Peyer's patch (tissue), 4 donors: ENCODE measurements at regions not wholly inside any gene's neighbourhood (a gene's known extent, or its start where the extent isn't known, plus 50 kb on each side); places are given as distances from the start of the nearest gene placed in this dataset.

Experiments
- DNase-seq, 3 donors: peaks; one replicate each; pipeline ENCODE4 v3.0.0-alpha.2; 2017 to 2019
- H3K27ac ChIP-seq, 4 donors: fragments of 200-600 bp; sonication (generic); one replicate each; pipeline ENCODE4 v1.5.1; 2016 to 2019
- H3K27me3 ChIP-seq, 2 donors: fragments of 200-600 bp; sonication (generic); one replicate each; pipeline ENCODE4 v1.5.1; 2019
- H3K36me3 ChIP-seq, 3 donors: fragments of 200-600 bp; sonication (generic); one replicate each; pipeline ENCODE4 v1.5.1; 2016 to 2019
- H3K4me1 ChIP-seq, 4 donors: fragments of 200-600 bp; sonication (generic); one replicate each; pipeline ENCODE4 v1.5.1; 2016 to 2019
- H3K4me3 ChIP-seq, 4 donors: fragments of 200-600 bp; sonication (generic); 1 replicate in 3 of 4; 2 replicates in 1 of 4; pipeline ENCODE4 v1.5.1; 2016 to 2019; ENCODE audit warnings: mild to moderate bottlenecking in 1 of 4
- H3K9me3 ChIP-seq, 4 donors: fragments of 200-600 bp; sonication (generic); one replicate each; pipeline ENCODE4 v1.5.1; 2016 to 2019; ENCODE audit warnings: mild to moderate bottlenecking in 1 of 4
- POLR2A ChIP-seq, 2 donors: fragments of 450-650 bp; IDR thresholded peaks; one replicate each; pipeline ENCODE4 v1.5.1; 2017; ENCODE audit warnings: antibody characterized with exemption in 2 of 2, mild to moderate bottlenecking in 2 of 2, moderate library complexity in 2 of 2
- TF ChIP-seq, protein P1 (sequence below), 6 experiments: fragments of 450-650 bp in 4 of 6; fragments of 200-600 bp in 2 of 6; sonication (generic) in 1 of 6; IDR thresholded peaks; one replicate each; pipeline ENCODE4 v1.5.1; 2017 to 2019; ENCODE audit warnings: antibody characterized with exemption in 6 of 6, mild to moderate bottlenecking in 3 of 6, moderate library complexity in 1 of 6

DNA sequence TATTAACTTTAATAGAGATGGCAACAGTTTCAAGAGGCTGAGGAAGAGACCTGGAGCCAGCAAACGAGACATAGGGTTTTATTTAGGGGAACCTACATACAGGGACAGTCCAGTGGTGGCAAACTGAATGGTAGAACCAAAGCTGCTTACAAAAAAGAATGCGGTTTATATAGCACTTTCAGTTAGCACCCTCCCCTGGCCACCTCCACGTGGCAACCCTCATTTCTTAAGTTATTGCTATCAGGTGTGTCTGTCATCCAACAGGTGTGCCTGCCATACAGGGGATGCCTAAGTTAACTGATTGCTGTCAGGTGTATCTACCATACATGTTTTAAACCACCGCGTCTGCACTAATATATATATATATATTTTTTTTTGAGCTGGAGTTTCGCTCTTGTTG lies 129.2 kb upstream of the DUSP10 start:
- no peak for DNase-seq
- H3K9me3 ChIP-seq: no peaks in the 10 kb centered on the region
- TF ChIP-seq, protein P1, sequence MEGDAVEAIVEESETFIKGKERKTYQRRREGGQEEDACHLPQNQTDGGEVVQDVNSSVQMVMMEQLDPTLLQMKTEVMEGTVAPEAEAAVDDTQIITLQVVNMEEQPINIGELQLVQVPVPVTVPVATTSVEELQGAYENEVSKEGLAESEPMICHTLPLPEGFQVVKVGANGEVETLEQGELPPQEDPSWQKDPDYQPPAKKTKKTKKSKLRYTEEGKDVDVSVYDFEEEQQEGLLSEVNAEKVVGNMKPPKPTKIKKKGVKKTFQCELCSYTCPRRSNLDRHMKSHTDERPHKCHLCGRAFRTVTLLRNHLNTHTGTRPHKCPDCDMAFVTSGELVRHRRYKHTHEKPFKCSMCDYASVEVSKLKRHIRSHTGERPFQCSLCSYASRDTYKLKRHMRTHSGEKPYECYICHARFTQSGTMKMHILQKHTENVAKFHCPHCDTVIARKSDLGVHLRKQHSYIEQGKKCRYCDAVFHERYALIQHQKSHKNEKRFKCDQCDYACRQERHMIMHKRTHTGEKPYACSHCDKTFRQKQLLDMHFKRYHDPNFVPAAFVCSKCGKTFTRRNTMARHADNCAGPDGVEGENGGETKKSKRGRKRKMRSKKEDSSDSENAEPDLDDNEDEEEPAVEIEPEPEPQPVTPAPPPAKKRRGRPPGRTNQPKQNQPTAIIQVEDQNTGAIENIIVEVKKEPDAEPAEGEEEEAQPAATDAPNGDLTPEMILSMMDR (IDR thresholded peaks at IDR 0.05): no peak
- no peak for TF ChIP-seq POLR2A (IDR thresholded peaks at IDR 0.05)

DNA sequence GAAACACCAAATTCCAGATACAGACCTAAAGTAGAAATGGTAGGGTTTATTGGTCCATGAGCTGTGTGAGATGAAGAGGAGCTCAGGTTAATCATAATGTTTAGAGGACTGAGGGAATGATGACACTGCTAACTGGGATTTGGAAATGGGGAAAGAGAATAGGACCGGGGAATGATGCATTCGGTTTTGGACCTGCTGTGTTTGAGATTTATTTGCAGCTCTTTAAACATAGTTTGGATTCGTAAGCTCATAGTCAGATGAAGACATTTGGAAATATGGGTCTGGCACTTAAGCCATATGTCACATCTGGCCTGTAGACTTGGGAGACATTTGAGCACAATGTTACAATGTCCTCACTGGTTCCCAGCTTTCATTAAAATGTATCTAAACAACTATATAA lies 127.9 kb upstream of the DUSP10 start:
- no peaks in the 10 kb centered on the region for H3K9me3 ChIP-seq
- H3K4me1 ChIP-seq: no peaks in the 10 kb centered on the region
- no peak overlapping the region for H3K4me3 ChIP-seq
- no peaks in the 10 kb centered on the region for H3K36me3 ChIP-seq
- H3K27me3 ChIP-seq: no peaks in the 10 kb centered on the region
- no peak for DNase-seq
- TF ChIP-seq, protein P1 (IDR thresholded peaks at IDR 0.05): no peak
- TF ChIP-seq POLR2A (IDR thresholded peaks at IDR 0.05): no peak
- H3K27ac ChIP-seq: no peak overlapping the region

More for the DNA sequence above, 129.2 kb upstream of the DUSP10 start:
- no peaks in the 10 kb centered on the region for H3K36me3 ChIP-seq
- no peak overlapping the region for H3K27ac ChIP-seq
- H3K4me3 ChIP-seq: no peak overlapping the region
- H3K4me1 ChIP-seq: no peaks in the 10 kb centered on the region
- no peaks in the 10 kb centered on the region for H3K27me3 ChIP-seq

DNA sequence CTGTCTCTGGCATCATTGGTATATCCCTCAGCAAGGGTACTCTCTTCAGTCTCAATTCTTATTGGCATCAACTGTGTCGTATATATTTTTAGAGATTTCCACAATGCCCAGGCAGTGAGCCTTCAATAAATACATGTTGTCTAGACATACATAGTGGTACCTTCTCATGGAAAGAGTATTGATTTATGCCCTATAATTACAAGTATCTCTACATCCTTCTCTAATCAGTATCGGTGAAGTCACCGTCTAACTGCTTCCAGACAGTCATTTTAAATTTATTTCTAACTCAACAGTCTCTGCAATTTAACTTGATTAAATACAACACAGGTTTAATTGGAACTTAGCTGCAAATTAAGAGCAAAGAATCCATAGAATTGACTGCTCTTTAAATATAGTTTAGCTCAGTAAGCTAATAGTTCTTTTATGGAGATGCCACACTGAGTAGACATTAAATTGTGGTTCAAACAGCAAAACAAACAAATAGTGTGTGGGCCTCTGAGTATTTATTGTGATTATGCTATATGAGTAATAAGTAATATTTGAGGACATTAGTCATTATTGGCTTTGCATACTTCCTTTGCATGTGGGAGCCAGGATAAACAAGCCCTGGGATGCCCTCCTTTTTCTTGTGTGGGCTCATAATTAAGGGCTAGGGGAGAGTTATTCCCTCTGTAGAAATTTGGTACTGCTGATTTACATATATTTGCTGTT lies 126.9 kb upstream of the DUSP10 start:
- no peak overlapping the region for H3K4me3 ChIP-seq
- no peak for TF ChIP-seq POLR2A (IDR thresholded peaks at IDR 0.05)
- TF ChIP-seq, protein P1 (IDR thresholded peaks at IDR 0.05): no peak
- H3K9me3 ChIP-seq: no peaks in the 10 kb centered on the region
- no peaks in the 10 kb centered on the region for H3K36me3 ChIP-seq
- H3K27me3 ChIP-seq: no peaks in the 10 kb centered on the region
- no peak overlapping the region for H3K27ac ChIP-seq
- DNase-seq: no peak
- no peaks in the 10 kb centered on the region for H3K4me1 ChIP-seq

DNA sequence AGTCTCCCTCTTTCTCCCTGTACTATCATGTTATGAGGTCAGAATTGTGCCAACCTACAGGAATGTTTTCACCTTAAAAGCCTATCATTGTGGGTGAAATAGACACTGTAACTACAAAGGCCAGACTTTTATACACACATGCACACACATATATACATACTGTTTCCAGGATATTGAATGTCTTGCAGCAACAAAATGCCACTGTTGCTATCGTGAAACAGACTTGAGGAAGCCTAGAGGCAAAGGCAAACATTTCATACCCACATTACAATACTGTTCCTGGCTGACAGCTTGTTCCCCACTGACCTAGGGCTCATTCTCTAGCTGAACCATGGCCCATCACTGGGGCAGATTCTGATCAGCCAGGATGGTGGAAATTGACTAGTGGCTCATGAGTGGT lies 125.1 kb upstream of the DUSP10 start:
- no peak for DNase-seq
- no peaks in the 10 kb centered on the region for H3K9me3 ChIP-seq
- no peaks in the 10 kb centered on the region for H3K36me3 ChIP-seq
- H3K27ac ChIP-seq: no peak overlapping the region
- no peaks in the 10 kb centered on the region for H3K4me1 ChIP-seq
- TF ChIP-seq POLR2A (IDR thresholded peaks at IDR 0.05): no peak
- TF ChIP-seq, protein P1 (IDR thresholded peaks at IDR 0.05): no peak
- no peak overlapping the region for H3K4me3 ChIP-seq
- no peaks in the 10 kb centered on the region for H3K27me3 ChIP-seq

DNA sequence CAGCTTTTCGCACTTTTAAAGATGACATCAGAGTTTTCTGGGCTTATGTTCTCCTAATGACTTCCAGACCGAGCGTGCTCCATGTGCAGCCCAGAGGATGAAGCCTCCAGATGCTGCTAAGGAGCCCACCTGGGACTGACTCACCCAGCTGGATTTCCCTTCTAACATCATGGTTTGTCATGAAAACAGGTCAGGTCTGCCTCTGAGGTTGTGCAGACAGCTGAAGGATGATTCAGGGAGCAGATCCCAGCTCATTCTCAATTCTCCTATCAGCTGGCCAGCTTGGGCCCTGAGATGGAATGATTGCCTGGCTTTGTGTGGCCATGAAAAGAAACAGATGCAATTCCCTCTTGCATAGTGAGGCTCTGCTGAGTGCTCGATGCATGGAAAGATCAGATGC lies 123.9 kb upstream of the DUSP10 start:
- Histone ChIP-seq H3K27ac (no peak overlapping the region), H3K9me3 (no peaks in the 10 kb centered on the region), H3K36me3 (no peaks in the 10 kb centered on the region), H3K4me3 (no peak overlapping the region), H3K27me3 (no peaks in the 10 kb centered on the region), H3K4me1 (no peaks in the 10 kb centered on the region)
- TF ChIP-seq, protein P1 (IDR thresholded peaks at IDR 0.05): no peak
- TF ChIP-seq POLR2A (IDR thresholded peaks at IDR 0.05): no peak
- no peak for DNase-seq

DNA sequence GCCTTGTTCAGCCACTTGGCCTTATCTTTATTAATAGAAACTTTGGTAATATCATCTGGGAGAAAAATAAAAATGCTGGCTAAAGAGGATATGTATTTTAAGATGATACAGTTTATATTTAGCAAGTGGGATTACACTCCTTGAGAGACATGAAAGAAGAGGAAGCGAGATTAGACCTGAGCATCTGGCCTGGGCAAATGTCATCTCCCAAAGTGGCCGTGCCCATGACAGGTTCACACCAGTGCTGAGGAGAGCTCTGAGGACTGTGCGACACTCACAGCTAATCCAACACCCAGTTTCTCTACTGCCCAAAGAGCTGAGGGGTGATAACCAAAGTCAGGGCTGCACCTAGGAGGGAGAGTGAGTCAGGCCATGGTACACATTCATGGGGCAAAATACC lies 121.7 kb upstream of the DUSP10 start:
- no peak for DNase-seq
- H3K27me3 ChIP-seq: no peaks in the 10 kb centered on the region
- H3K36me3 ChIP-seq: no peaks in the 10 kb centered on the region
- H3K4me3 ChIP-seq: no peak overlapping the region
- TF ChIP-seq, protein P1 (IDR thresholded peaks at IDR 0.05): no peak
- no peak for TF ChIP-seq POLR2A (IDR thresholded peaks at IDR 0.05)
- no peaks in the 10 kb centered on the region for H3K4me1 ChIP-seq
- H3K27ac ChIP-seq: no peak overlapping the region
- H3K9me3 ChIP-seq: no peaks in the 10 kb centered on the region
